HG02623 (cell line): ENCODE measurements at regions not wholly inside any gene's neighbourhood (a gene's known extent, or its start where the extent isn't known, plus 50 kb on each side); places are given as distances from the start of the nearest gene placed in this dataset.
A peak's percentile ranks its signal among the peaks of the same experiment; 100 is the strongest.

Source experiments
- ATAC-seq: cut with Tn5 transposase; IDR thresholded peaks from one replicate; pipeline ENCODE4 v1.9.1; 2021; ENCODE audit warnings: moderate library complexity; ENCODE audit not compliant: unreplicated experiment

- no peak for ATAC-seq
Observed at GRCh38 chr3:94179059-94179458, 116.2 kb downstream of the NSUN3 start.

DNA sequence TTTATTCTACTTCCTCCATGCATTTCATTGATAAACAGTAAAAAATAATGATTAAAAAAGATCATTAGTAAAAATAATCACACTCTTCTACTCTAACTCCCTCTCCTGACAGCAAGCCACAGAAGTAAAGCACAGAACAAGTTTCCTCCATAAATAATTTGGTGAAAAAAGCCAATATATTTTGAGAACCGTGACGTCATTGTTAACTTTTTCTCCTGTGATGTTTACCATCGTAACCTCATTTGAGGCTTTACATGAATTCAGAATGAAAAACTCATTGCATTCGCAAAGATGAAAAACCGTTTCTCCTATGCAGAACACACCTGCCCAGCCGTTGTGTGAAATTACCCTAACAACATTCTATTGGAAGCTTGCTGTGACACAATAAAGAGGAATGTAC, 120.7 kb downstream of the NSUN3 start:
- no peak for ATAC-seq

DNA sequence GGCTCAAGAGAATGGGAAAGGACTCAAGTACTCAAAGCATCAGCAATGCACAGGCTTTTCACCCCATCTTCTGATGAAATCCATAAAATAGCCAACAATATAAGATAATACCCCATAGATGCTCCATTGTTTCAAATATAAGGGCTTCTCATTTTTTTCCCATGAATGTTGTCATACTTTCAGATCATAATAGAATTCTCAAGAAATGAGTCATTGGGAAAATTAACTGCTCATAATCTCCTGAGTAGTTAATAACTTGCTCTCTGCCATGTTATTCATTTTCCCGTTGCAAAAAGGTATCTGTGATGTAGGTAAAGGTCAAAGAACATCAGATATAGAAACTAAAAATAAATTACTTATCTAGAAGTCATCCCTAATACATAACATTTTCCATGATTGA, 121.9 kb downstream of the NSUN3 start:
- ATAC-seq, result no peak

DNA sequence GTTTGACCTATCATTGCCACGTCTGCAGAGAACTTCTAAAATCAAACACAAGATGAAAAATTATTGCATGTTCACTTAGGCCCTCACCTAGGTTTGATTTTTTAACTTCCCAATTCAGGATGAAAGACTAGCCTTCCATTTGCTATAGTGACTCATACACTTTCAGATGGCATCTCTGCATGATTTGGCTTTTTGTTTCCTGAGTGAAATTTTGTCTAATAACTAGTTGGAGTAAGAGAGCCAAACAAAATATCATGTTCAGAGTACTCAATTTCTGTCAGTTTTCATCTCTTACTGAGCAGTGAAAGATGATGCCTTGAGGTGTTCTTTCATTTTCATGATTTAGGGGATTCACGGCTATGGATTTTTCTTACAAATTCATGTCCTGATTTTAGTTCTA, 122.9 kb downstream of the NSUN3 start:
- no peak for ATAC-seq

GRCh38 chr3:94187697-94188096, 124.8 kb downstream of the NSUN3 start:
- no peak for ATAC-seq

DNA sequence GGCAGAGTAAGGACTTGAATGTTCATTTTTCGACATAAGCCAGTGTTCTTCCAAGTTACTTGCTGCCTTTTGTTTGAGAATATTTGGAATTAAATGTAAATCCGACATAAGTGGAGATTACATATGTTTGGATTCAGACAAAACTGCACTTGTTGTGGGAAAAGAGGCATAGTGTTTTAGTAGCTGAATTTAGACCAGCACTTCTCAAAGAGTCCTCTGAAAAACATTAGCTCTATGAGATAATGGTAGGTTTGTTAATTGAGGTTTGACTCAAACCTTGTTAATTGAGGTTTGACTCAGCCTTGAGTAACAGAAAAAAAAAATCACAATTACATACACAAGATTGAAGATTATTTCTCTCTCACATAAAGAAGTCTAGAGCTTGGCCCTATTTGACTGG, 132.5 kb downstream of the NSUN3 start:
- no peak for ATAC-seq

GRCh38 chr3:94206291-94206690, 143.4 kb downstream of the NSUN3 start:
- ATAC-seq, result no peak

DNA sequence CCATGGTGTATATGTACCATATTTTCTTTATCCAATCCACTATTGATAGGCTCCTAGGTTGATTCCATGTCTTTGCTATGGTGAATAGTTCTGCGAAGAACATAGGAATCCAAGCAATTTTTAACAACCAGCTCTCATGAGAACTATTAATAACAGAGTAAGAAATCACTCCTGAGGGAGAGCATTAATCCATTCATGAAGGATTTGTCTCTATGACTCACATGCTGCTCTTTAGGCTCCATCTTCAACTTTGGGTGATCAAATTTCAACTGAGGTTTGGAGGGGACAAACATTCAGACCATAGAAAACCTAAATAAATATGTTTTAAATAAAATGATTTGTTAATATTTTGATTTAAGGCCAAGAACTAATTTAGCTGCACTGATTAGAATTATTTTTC, 147.4 kb downstream of the NSUN3 start:
- no peak for ATAC-seq

DNA sequence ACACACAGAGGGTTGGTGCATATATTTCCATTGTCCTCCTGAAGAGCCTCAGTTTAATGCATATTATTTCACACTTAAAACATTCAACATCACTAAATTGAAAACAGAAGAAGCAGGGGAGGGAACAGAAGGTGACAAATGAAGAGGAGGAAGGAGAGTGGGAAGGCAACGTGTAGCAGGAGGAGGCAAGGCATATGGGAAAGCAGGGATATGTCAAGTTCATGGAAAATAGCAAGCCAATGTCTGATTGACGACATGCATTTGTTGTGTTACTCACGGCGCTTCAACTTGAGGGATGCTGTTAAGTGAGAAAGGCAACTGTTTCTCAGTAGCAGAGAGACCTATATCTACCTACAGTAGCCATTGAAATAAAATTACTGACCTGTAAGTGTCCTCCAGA, 154.5 kb downstream of the NSUN3 start:
- ATAC-seq, result no peak

GRCh38 chr3:94220426-94220825, 157.6 kb downstream of the NSUN3 start:
- ATAC-seq, result no peak

GRCh38 chr3:94221829-94222228, 159.0 kb downstream of the NSUN3 start:
- ATAC-seq, result no peak

DNA sequence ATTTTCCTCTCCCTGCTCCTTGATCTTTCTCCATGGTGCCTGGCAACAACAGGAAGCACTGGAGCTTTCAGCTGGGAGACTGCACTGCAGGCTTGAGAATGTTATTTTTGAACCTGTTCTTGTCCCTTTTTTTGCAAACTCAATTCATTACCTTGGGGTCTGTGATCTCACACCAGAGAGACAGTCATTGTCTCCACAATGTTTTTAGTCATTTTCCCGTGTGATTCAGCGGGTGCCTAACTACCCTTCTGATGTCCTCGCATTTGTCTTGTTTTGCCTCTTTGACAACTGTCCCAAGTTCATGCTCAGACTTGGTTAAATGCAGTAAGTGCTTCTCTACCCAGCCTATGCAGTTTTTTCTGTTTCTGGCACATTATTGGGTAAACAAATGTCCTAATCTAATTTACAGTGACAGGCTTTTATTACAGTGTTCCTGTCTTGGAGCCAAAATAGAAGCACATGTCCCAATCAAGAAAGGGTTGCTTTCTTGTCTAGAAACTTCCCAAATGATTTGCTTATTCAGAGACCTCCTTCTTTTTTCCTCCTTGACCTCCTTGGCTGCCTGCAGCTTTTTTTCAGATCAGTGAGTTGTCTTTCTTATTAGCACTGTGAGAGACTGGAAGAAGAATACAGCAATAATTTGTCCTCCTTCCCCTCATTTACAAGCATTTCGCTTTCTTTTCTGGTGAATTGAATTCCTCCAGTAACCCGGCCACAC, 162.4 kb downstream of the NSUN3 start:
- ATAC-seq, result no peak

GRCh38 chr3:94226078-94226477, 163.2 kb downstream of the NSUN3 start:
- ATAC-seq, result no peak

DNA sequence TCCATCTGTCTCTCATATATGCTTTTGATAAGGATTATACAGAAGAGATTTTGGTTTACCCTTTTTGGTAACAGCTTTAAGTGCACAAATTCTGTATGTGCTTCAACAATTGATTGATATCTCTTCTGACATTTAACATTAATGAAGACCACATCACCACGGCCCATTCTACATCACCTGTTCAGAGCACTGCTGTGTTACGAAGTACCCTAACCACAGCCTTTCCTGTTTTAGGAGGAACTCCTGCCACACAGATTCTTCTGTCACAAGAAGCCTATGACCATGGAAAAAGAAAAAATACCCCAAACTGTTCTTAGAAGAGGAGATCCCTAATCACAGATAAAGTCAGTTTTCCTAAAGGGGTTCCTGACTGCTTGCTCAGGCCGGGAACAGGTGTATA, 170.1 kb downstream of the NSUN3 start:
- no peak for ATAC-seq

DNA sequence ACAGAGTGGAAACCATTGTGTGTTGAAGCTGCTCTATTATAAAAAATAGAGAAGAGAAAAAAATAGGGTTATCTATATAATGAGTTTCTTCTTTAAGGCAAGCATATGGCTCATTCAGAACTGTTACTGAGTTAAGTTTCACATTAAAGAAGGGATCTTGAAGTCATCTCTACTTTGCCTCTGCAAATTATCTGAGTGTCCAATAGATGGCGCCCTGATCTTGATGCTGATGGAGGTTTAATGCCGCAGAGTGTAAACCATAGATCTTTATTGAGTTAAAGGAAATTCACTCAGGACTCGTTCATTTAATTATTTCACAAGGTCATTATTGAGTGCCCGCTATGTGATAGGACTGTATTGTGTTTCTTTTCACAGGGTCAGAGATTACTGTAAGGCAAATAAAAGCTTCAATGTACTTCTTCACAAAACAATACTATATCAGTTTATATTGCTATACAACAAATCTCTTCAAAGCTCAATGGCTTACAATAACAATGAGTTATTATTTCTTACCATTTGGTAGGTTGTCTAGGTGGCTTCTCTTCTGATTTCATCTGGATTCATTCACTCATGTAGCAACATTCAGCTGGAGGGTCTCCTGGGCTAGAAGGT, 171.4 kb downstream of the NSUN3 start:
- peak; percentile 61 for ATAC-seq

DNA sequence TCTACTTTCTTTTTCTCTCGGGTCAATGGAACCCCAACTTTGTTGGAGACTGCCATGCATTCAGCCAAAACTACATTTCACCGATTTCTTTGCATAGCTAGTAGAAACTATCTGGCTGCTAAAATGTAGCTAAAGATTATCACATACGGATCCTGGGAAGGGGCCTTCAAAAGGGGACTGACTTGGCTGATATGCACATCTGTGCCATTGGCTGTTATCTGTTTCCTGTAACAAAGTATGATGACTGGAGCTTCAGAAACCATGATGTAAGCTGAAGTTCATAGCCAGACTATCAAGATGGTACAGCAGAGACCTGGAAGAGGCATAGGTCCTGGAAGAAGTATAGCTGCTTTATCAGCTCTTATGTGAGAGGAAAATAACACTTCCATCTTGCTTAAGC, 179.1 kb downstream of the NSUN3 start:
- no peak for ATAC-seq

GRCh38 chr3:94246171-94246570, 183.3 kb downstream of the NSUN3 start:
- no peak for ATAC-seq

DNA sequence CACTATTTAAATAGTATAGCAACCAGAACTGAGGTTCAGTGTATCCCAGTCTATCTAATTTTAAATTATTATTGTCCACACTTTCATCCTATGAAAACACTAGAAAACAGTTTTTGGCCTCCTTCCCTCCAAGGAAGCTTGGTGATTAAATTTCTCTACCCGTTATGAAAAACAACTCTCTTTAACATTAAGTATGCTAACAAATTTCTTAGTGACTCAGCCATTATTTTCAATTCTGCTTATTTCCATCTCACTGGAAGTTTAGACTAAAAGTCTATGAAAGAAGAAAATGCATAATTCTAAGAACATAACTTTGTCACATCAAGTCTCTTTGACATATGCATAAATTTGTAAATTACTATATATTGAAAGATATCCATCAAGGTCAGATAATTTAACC, 185.2 kb downstream of the NSUN3 start:
- no peak for ATAC-seq

- ATAC-seq, result peak; percentile 90
Observed at GRCh38 chr3:94249491-94250079, 186.7 kb downstream of the NSUN3 start.

GRCh38 chr3:94251566-94251965, 188.7 kb downstream of the NSUN3 start:
- ATAC-seq, result no peak

DNA sequence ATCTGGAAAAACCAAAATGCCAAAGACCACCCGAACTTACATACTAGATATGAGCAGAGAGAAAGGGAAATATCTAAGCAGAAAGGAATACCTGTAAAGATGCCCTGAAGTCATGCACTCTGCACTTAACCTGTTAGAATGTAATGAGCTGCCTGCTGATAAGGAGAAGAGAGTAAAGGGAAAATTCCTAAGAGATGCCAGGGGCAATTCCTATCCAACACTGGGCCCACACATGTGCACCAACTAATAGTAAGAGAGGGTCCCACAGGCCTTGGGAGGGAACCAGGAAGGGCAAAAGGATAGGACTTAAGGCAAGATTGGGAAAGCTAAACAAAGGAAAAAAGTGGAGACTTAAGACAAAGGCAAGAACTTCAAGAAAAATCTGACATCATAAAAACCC, 189.5 kb downstream of the NSUN3 start:
- no peak for ATAC-seq
